Esophagus muscularis mucosa (tissue), 4 donors: ENCODE measurements at regions not wholly inside any gene's neighbourhood (a gene's known extent, or its start where the extent isn't known, plus 50 kb on each side); places are given as distances from the start of the nearest gene placed in this dataset.

Experiments used
- DNase-seq: peaks from one replicate; pipeline ENCODE4 v3.0.0-alpha.2; 2017; ENCODE audit errors: extremely low spot score
- H3K27ac ChIP-seq, 4 donors: fragments of 200-600 bp; sonication (generic); replicated peaks in 1 of 4; 1 replicate in 3 of 4; 2 replicates in 1 of 4; pipeline ENCODE4 v1.5.1; 2016 to 2019; ENCODE audit warnings: mild to moderate bottlenecking in 1 of 4
- H3K27me3 ChIP-seq, 4 donors: fragments of 200-600 bp; sonication (generic); one replicate each; pipeline versions ENCODE4 v1.5.1 to v1.6.0; 2016 to 2019
- H3K36me3 ChIP-seq, 4 donors: fragments of 200-600 bp; sonication (generic); one replicate each; pipeline ENCODE4 v1.5.1; 2016 to 2019
- H3K4me1 ChIP-seq, 4 donors: fragments of 200-600 bp; sonication (generic); one replicate each; pipeline ENCODE4 v1.5.1; 2016 to 2019
- H3K4me3 ChIP-seq, 4 donors: fragments of 200-600 bp; sonication (generic); 1 replicate in 2 of 4; 2 replicates in 2 of 4; pipeline ENCODE4 v1.5.1; 2016 to 2019; ENCODE audit warnings: mild to moderate bottlenecking in 4 of 4, moderate library complexity in 1 of 4
- H3K9me3 ChIP-seq, 4 donors: fragments of 200-600 bp; sonication (generic); 1 replicate in 3 of 4; 2 replicates in 1 of 4; pipeline ENCODE4 v1.5.1; 2016 to 2019
- EP300 ChIP-seq: sonication (generic); formaldehyde crosslinking; IDR thresholded peaks from one replicate; pipeline ENCODE4 v1.6.1; 2017; ENCODE audit warnings: antibody characterized with exemption
- POLR2A ChIP-seq: fragments of 450-650 bp; IDR thresholded peaks from one replicate; pipeline ENCODE4 v1.6.1; 2017; ENCODE audit warnings: antibody characterized with exemption, moderate library complexity, mild to moderate bottlenecking, low read depth
- POLR2AphosphoS5 ChIP-seq, 2 donors: sonication (generic); formaldehyde crosslinking; IDR thresholded peaks; one replicate each; pipeline ENCODE4 v1.6.1; 2017; ENCODE audit warnings: antibody characterized with exemption in 2 of 2
- WGBS: methylation state at CpG from one replicate; pipeline ENCODE4 v1.1.5; 2018; 5-methylcytosine and 5-hydroxymethylcytosine counted together
- intact Hi-C: fragments of 100-400 bp; cut with DNase I; formaldehyde crosslinking; loops from one replicate; pipeline ENCODE4 v1.15.1; 2023
- TF ChIP-seq, protein P1 (sequence below), 3 experiments: fragments of 200-600 bp in 2 of 3; fragments of 450-650 bp in 1 of 3; sonication (generic) in 2 of 3; IDR thresholded peaks; one replicate each; pipeline ENCODE4 v1.5.1; 2017 to 2019; ENCODE audit warnings: antibody characterized with exemption in 3 of 3, mild to moderate bottlenecking in 2 of 3, moderate library complexity in 1 of 3

DNA sequence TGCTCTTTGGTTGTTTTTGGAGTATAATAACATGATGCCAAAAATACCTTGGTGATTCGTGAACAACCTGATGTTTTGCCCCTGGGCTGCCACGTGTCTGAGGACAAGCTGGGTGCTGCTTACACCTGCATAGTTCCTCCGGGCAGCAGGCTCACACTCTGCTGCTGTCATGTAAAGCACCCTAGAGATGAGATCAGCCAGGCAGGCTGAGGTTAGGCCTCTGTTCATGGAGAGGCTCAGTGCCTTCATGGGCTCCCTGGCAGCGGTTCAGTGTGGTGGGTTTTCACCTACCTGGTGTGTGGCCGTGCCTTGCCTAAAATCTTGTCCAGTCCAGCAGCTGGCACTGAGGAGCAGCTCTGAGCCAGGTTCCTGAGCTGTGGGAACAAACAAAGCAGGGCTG, 60.1 kb upstream of the TAGAP start:
- intact Hi-C loops = loop anchor here (1.0 kb wide), 1 partner anchor 62 kb away; no protein-coding TSS in a partner anchor
- TF ChIP-seq EP300 (no peak), POLR2A (no peak), POLR2AphosphoS5 (IDR thresholded peaks at IDR 0.05) (no peak)
- TF ChIP-seq, protein P1, sequence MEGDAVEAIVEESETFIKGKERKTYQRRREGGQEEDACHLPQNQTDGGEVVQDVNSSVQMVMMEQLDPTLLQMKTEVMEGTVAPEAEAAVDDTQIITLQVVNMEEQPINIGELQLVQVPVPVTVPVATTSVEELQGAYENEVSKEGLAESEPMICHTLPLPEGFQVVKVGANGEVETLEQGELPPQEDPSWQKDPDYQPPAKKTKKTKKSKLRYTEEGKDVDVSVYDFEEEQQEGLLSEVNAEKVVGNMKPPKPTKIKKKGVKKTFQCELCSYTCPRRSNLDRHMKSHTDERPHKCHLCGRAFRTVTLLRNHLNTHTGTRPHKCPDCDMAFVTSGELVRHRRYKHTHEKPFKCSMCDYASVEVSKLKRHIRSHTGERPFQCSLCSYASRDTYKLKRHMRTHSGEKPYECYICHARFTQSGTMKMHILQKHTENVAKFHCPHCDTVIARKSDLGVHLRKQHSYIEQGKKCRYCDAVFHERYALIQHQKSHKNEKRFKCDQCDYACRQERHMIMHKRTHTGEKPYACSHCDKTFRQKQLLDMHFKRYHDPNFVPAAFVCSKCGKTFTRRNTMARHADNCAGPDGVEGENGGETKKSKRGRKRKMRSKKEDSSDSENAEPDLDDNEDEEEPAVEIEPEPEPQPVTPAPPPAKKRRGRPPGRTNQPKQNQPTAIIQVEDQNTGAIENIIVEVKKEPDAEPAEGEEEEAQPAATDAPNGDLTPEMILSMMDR (IDR thresholded peaks at IDR 0.05) = no peak

DNA sequence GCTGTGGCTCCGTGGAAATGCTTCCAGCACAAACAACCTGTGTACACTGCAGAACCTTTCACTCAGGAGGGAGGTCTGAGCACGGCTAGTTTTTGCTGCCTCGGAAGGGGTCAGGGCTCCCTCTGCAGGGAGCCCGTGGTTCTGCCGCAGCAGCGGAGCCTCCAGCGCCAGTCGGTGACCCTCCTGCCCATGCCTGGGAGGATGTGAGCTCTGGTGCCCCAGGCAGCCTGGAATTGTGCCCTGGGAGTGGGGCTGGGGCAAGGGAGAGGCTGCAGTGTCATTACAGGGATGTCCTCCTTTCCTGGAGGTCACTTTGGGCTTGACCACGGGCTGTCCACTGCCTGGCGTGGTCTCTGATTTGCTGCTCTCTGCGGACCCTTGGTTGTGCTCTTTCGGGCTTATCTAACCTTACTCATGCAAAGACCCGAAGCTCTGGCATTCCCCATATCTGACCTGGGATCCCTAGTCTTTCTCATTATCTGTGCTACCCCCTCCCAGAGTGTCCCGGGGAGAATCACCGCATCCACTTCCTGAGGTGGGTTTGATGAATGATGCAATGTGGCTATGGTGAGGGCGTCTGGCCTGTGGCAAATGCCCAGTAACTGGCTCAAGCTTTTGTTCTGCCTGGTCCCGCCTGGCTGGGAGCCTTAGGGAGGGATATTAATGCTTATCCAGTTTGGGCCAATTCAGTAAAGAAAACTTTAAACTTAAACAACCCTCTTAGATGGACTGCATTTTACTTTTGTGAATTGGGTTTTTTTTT, 59.6 kb upstream of the TAGAP start:
- Histone ChIP-seq H3K27ac (no peak overlapping the region), H3K4me1 (peaks cover 7 to 13% (median 10%) of the 10 kb centered on the region in 4 donors), H3K36me3 (no peaks in the 10 kb centered on the region), H3K4me3 (no peak overlapping the region), H3K9me3 (no peaks in the 10 kb centered on the region), H3K27me3 (peaks cover 0 to 12% (median 0%) of the 10 kb centered on the region in 4 donors)
- WGBS = 41% methylated on average over 17 of the region's 17 CpGs
- no peak for DNase-seq
- intact Hi-C loops = loop anchor here (1.0 kb wide), 1 partner anchor 61 kb away; no protein-coding TSS in a partner anchor
- TF ChIP-seq EP300 = no peak
- TF ChIP-seq, protein P1 (IDR thresholded peaks at IDR 0.05) = peak; percentile 78 to 94 (median 79)

More for the DNA sequence above, 60.1 kb upstream of the TAGAP start:
- peaks cover 0 to 12% (median 0%) of the 10 kb centered on the region in 4 donors for H3K27me3 ChIP-seq
- H3K9me3 ChIP-seq = no peaks in the 10 kb centered on the region
- 93% methylated on average over 5 of the region's 5 CpGs for WGBS
- no peak overlapping the region for H3K4me3 ChIP-seq
- no peak for DNase-seq
- peaks cover 7 to 19% (median 14%) of the 10 kb centered on the region in 4 donors for H3K4me1 ChIP-seq
- H3K36me3 ChIP-seq = no peaks in the 10 kb centered on the region
- no peak overlapping the region for H3K27ac ChIP-seq

DNA sequence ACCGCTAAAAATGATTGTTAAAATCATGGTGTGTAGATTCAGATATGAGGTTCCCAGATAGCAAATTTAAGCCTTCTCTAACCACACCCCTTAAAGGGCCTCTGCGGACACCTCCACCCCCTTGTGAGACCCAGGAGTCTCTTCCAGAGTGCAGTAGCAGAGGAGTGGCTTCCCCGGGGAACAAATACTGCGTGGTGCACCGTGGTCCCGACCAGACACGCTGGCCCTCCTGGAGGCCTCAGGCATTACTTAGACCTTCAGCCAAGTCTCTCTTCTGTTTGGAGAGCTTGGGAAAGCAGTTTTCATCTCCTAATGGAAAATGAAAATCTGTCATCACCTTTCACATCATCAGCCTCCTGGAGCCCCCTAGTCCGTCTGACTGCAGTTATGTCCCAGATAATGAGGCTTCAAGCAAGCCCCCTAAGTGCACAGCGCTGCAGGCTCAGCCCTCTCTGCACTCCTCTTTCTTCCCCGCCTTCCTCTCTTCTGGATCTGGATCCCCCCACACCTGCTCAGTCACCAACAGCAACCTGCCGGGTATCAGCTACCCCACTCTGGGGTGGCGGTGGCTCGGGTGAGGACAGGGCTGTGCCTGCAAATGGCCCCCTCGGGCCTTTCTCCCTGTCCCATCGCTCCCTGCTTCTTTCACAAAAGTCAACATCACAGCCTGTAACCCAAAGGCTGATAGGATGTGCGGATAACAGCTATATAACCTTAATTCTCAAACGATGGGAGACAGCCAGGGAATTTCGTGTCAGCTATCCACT, 58.8 kb upstream of the TAGAP start:
- Histone ChIP-seq H3K36me3 (no peaks in the 10 kb centered on the region), H3K9me3 (no peaks in the 10 kb centered on the region), H3K27me3 (peaks cover 0 to 12% (median 0%) of the 10 kb centered on the region in 4 donors), H3K27ac (no peak overlapping the region), H3K4me3 (no peak overlapping the region), H3K4me1 (peaks cover 7 to 12% (median 10%) of the 10 kb centered on the region in 4 donors)
- WGBS = 58% methylated on average over 15 of the region's 18 CpGs
- no peak for TF ChIP-seq EP300
- no peak for TF ChIP-seq POLR2A
- TF ChIP-seq POLR2AphosphoS5 (IDR thresholded peaks at IDR 0.05) = no peak
- TF ChIP-seq, protein P1 (IDR thresholded peaks at IDR 0.05) = no peak
- no peak for DNase-seq
- intact Hi-C loops = loop anchor here (1.0 kb wide), 1 partner anchor 60 kb away; no protein-coding TSS in a partner anchor

DNA sequence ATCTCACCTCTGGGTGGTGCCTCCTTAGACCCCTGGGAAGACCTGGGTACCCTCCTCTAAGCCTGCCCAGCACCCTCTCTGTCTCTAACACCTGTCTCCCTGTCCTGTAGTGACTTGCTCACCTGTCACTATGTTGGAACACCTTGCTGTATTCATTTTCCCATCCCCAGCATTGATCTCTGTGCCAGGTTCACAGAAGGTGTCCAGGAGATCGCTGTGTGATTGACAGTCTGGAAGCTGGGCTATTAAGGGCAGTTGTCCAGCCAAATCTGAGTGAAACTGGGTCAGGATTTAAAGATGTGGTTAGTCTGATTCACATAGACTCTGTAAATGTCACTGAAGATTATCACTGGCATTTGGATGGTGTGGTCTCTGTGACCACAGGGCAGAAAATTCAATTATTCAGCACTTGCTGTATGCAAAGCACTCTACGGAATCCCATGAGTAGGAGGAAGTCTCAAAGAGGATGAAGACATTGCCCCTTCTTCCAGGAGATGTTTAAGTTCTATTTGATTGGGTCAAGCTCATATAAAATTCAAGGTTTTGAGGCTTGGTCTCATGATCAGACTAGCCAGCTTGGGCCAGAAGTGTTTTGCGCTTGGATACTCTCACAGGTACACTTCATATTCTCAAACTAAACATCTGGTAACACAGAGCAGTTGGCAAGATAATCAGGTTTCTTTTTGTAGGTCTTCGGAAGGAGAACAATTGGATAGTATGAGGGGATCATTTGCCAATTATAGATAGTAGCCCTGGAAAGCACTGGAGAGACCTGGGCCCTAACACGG, 57.8 kb upstream of the TAGAP start:
- WGBS = 93% methylated on average over 5 of the region's 5 CpGs
- DNase-seq = no peak
- TF ChIP-seq POLR2AphosphoS5 (IDR thresholded peaks at IDR 0.05) = no peak
- TF ChIP-seq, protein P1 (IDR thresholded peaks at IDR 0.05) = no peak
- no peak for TF ChIP-seq POLR2A
- TF ChIP-seq EP300 = no peak
- Histone ChIP-seq H3K9me3 (no peaks in the 10 kb centered on the region), H3K36me3 (no peaks in the 10 kb centered on the region), H3K4me3 (no peak overlapping the region), H3K4me1 (peaks cover 7 to 12% (median 10%) of the 10 kb centered on the region in 4 donors), H3K27ac (no peak overlapping the region), H3K27me3 (peaks cover 0 to 12% (median 0%) of the 10 kb centered on the region in 4 donors)
- intact Hi-C loops = no loop called here
